SK-N-MC (cell line): ENCODE measurements at regions not wholly inside any gene's neighbourhood (a gene's known extent, or its start where the extent isn't known, plus 50 kb on each side); places are given as distances from the start of the nearest gene placed in this dataset.

Source experiments
- EZH2 ChIP-seq: fragments of 200-600 bp; sonication (generic); IDR thresholded peaks from one replicate; pipeline ENCODE4 v1.6.1; 2017; ENCODE audit warnings: antibody characterized with exemption
- FOXP2 ChIP-seq: optimal IDR thresholded peaks from 2 replicates; pipeline ENCODE3; 2011; ENCODE audit warnings: mild to moderate bottlenecking, moderate library complexity; ENCODE audit not compliant: insufficient read depth; ENCODE audit errors: extremely low read length, control extremely low read depth
- POLR2AphosphoS5 ChIP-seq: IDR thresholded peaks from 2 replicates; pipeline ENCODE4 v1.6.1; 2012; ENCODE audit warnings: mild to moderate bottlenecking, low read depth, low read length, borderline replicate concordance

DNA sequence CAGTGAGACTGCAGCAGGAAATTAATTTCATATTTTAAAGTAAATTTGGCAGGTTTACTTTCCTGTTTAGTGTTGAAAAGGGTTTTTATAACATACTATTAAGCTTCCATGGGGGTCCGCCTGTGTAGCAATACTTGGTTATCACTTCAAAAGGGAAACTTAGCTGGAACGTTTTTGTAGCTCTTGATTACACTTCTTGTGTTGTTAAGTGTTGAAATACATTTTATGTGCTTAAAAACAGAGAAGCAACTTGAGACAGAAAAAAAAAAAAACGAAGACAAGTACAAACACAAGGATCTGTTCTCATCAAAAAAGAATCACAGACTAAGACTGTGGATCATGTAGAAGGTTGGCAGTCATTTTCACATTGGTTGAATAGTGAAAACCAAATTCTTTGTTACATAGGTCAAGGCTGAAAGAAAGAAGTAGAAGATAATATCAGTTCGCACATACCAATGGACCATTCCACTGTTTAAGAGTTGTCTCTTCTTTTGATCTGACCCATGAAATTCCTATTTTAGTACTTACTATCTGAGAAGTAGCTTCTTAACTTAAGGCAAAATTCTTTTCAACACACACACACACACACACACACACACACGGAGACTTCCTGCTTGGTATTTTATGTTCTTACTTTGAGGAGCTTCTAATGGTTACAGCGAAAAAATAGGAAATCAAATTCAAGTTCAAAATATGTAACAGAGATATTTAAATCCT is 113.9 kb upstream of the SLC35B3 start:
- TF ChIP-seq POLR2AphosphoS5, result peak; percentile 43; the same call in 1 of the 2 replicates
- TF ChIP-seq EZH2, result no peak
- TF ChIP-seq FOXP2, result peak; percentile 60
